ENCODE measurements at regions not wholly inside any gene's neighbourhood (a gene's known extent, or its start where the extent isn't known, plus 50 kb on each side); places are given as distances from the start of the nearest gene placed in this dataset.

- TF ChIP-seq CTCF (IDR thresholded peaks at IDR 0.05; ENCODE audit: borderline replicate concordance, extremely low read depth, insufficient read depth) = no peak
- Histone ChIP-seq H3K27me3 (ENCODE audit: control insufficient read depth, insufficient read depth, low read length) (no peaks in the 10 kb centered on the region), H3K4me3 (ENCODE audit: low read length in 3 of 3) (no peak overlapping the region), H3K27ac (ENCODE audit: low read depth in 2 of 2, low read length in 2 of 2) (no peak overlapping the region), H3K36me3 (ENCODE audit: control insufficient read depth in 2 of 3, insufficient read depth in 3 of 3, low read length in 3 of 3) (no peaks in the 10 kb centered on the region), H3K9ac (ENCODE audit: low read length in 3 of 3) (no peak overlapping the region), H3K4me1 (ENCODE audit: control insufficient read depth in 2 of 3, insufficient read depth in 2 of 3, low read depth in 1 of 3, low read length in 3 of 3) (no peaks in the 10 kb centered on the region), H3K9me3 (ENCODE audit: control insufficient read depth in 2 of 3, insufficient read depth in 1 of 3, low read length in 3 of 3) (no peaks in the 10 kb centered on the region)
- no peak for FAIRE-seq
- no peak for DNase-seq
- intact Hi-C loops (cut with DNase I) = no loop called here
Measured at GRCh38 chr14:58826845-58827686, 189.3 kb downstream of the DACT1 start.

GRCh38 chr14:58828298-58828697, 190.5 kb downstream of the DACT1 start:
- H3K36me3 ChIP-seq (ENCODE audit: control insufficient read depth in 2 of 3, insufficient read depth in 3 of 3, low read length in 3 of 3) = no peaks in the 10 kb centered on the region
- H3K27ac ChIP-seq (ENCODE audit: low read depth in 2 of 2, low read length in 2 of 2) = no peak overlapping the region
- intact Hi-C loops (cut with DNase I) = no loop called here
- no peak for FAIRE-seq
- no peak overlapping the region for H3K9ac ChIP-seq (ENCODE audit: low read length in 3 of 3)
- H3K27me3 ChIP-seq (ENCODE audit: control insufficient read depth, insufficient read depth, low read length) = no peaks in the 10 kb centered on the region
- DNase-seq = no peak
- no peaks in the 10 kb centered on the region for H3K9me3 ChIP-seq (ENCODE audit: control insufficient read depth in 2 of 3, insufficient read depth in 1 of 3, low read length in 3 of 3)
- H3K4me3 ChIP-seq (ENCODE audit: low read length in 3 of 3) = no peak overlapping the region
- no peak for TF ChIP-seq CTCF (IDR thresholded peaks at IDR 0.05; ENCODE audit: borderline replicate concordance, extremely low read depth, insufficient read depth)
- no peaks in the 10 kb centered on the region for H3K4me1 ChIP-seq (ENCODE audit: control insufficient read depth in 2 of 3, insufficient read depth in 2 of 3, low read depth in 1 of 3, low read length in 3 of 3)

- Histone ChIP-seq H3K4me1 (ENCODE audit: control insufficient read depth in 2 of 3, insufficient read depth in 2 of 3, low read depth in 1 of 3, low read length in 3 of 3) (no peaks in the 10 kb centered on the region), H3K9me3 (ENCODE audit: control insufficient read depth in 2 of 3, insufficient read depth in 1 of 3, low read length in 3 of 3) (no peaks in the 10 kb centered on the region), H3K4me3 (ENCODE audit: low read length in 3 of 3) (no peak overlapping the region), H3K27ac (ENCODE audit: low read depth in 2 of 2, low read length in 2 of 2) (no peak overlapping the region), H3K36me3 (ENCODE audit: control insufficient read depth in 2 of 3, insufficient read depth in 3 of 3, low read length in 3 of 3) (no peaks in the 10 kb centered on the region), H3K9ac (ENCODE audit: low read length in 3 of 3) (no peak overlapping the region), H3K27me3 (ENCODE audit: control insufficient read depth, insufficient read depth, low read length) (no peaks in the 10 kb centered on the region)
- no peak for DNase-seq
- FAIRE-seq = no peak
- TF ChIP-seq CTCF (IDR thresholded peaks at IDR 0.05; ENCODE audit: borderline replicate concordance, extremely low read depth, insufficient read depth) = no peak
- intact Hi-C loops (cut with DNase I) = no loop called here
Measured at GRCh38 chr14:58829594-58829993, 191.8 kb downstream of the DACT1 start.

Data from kidney (tissue), 13 donors.